Liver (tissue), 8 donors: ENCODE measurements at regions not wholly inside any gene's neighbourhood (a gene's known extent, or its start where the extent isn't known, plus 50 kb on each side); places are given as distances from the start of the nearest gene placed in this dataset.

Experiments
- DNase-seq: peaks from one replicate; pipeline ENCODE4 v3.0.0-alpha.2; 2017; ENCODE audit warnings: low spot score
- H3K27ac ChIP-seq, 2 donors: one replicate each; pipeline ENCODE4 v1.7.0; 2013; ENCODE audit warnings: inconsistent platforms in 2 of 2, low read length in 2 of 2, control low read depth in 1 of 2, low read depth in 1 of 2, mild to moderate bottlenecking in 1 of 2
- H3K27me3 ChIP-seq, 4 donors: one replicate each; pipeline versions ENCODE4 v1.6.1 to v1.7.0; 2013; ENCODE audit warnings: low read length in 3 of 4, inconsistent platforms in 1 of 4, mild to moderate bottlenecking in 1 of 4, moderate library complexity in 1 of 4; ENCODE audit not compliant: control insufficient read depth in 4 of 4, insufficient read depth in 4 of 4
- H3K36me3 ChIP-seq, 4 donors: one replicate each; pipeline versions ENCODE4 v1.6.1 to v1.7.0; 2013; ENCODE audit warnings: low read length in 3 of 4, mild to moderate bottlenecking in 3 of 4, low read depth in 1 of 4, moderate library complexity in 1 of 4; ENCODE audit not compliant: control insufficient read depth in 4 of 4, insufficient read depth in 3 of 4
- H3K4me1 ChIP-seq, 4 donors: one replicate each; pipeline versions ENCODE4 v1.6.1 to v1.7.0; 2013; ENCODE audit warnings: low read length in 3 of 4, mild to moderate bottlenecking in 3 of 4, moderate library complexity in 1 of 4; ENCODE audit not compliant: control insufficient read depth in 4 of 4, insufficient read depth in 4 of 4
- H3K4me3 ChIP-seq, 3 donors: one replicate each; pipeline versions ENCODE4 v1.6.1 to v1.7.0; 2013; ENCODE audit warnings: low read length in 3 of 3, control low read depth in 1 of 3, low read depth in 1 of 3, mild to moderate bottlenecking in 1 of 3
- H3K9ac ChIP-seq, 2 donors: one replicate each; pipeline ENCODE4 v1.7.0; 2013; ENCODE audit warnings: low read length in 2 of 2, mild to moderate bottlenecking in 2 of 2, moderate library complexity in 2 of 2, control low read depth in 1 of 2, low read depth in 1 of 2
- H3K9me3 ChIP-seq, 4 donors: one replicate each; pipeline versions ENCODE4 v1.6.1 to v1.7.0; 2013; ENCODE audit warnings: low read length in 3 of 4; ENCODE audit not compliant: control insufficient read depth in 4 of 4
- EGR1 ChIP-seq, 2 donors: IDR thresholded peaks; 2 replicates each; pipeline ENCODE4 v1.6.1; 2016 to 2018; ENCODE audit warnings: antibody characterized with exemption in 2 of 2, low read depth in 2 of 2
- FOXA2 ChIP-seq: IDR thresholded peaks from 2 replicates; pipeline ENCODE4 v1.6.1; 2016; ENCODE audit warnings: antibody characterized with exemption
- GABPA ChIP-seq, 2 donors: IDR thresholded peaks in 1 of 2; conservative IDR thresholded peaks in 1 of 2; 2 replicates each; pipeline ENCODE4 v1.6.1; 2016; ENCODE audit warnings: antibody characterized with exemption in 2 of 2, mild to moderate bottlenecking in 1 of 2, moderate library complexity in 1 of 2
- HNF4A ChIP-seq, 2 donors: conservative IDR thresholded peaks; 2 replicates each; pipeline ENCODE4 v1.6.1; 2016; ENCODE audit warnings: antibody characterized with exemption in 2 of 2, mild to moderate bottlenecking in 2 of 2
- HNF4G ChIP-seq: IDR thresholded peaks from 2 replicates; pipeline ENCODE4 v1.6.1; 2016; ENCODE audit warnings: antibody characterized with exemption
- JUND ChIP-seq, 2 donors: IDR thresholded peaks; 2 replicates each; pipeline ENCODE4 v1.6.1; 2016; ENCODE audit warnings: antibody characterized with exemption in 2 of 2
- MAX ChIP-seq: IDR thresholded peaks from 2 replicates; pipeline ENCODE4 v1.6.1; 2016; ENCODE audit warnings: antibody characterized with exemption
- NR2F2 ChIP-seq: IDR thresholded peaks from 2 replicates; pipeline ENCODE4 v1.6.1; 2016; ENCODE audit warnings: antibody characterized with exemption
- RAD21 ChIP-seq, 2 donors: IDR thresholded peaks; 2 replicates each; pipeline ENCODE4 v1.6.1; 2016; ENCODE audit warnings: antibody characterized with exemption in 2 of 2, mild to moderate bottlenecking in 2 of 2
- RXRA ChIP-seq, 2 donors: IDR thresholded peaks; 2 replicates each; pipeline ENCODE4 v1.6.1; 2017 to 2018; ENCODE audit warnings: antibody characterized with exemption in 2 of 2, mild to moderate bottlenecking in 1 of 2
- SP1 ChIP-seq: IDR thresholded peaks from 2 replicates; pipeline ENCODE4 v1.6.1; 2018; ENCODE audit warnings: antibody characterized with exemption, mild to moderate bottlenecking
- TAF1 ChIP-seq: conservative IDR thresholded peaks from 2 replicates; pipeline ENCODE4 v1.6.1; 2016; ENCODE audit warnings: antibody characterized with exemption, mild to moderate bottlenecking
- YY1 ChIP-seq: IDR thresholded peaks from 2 replicates; pipeline ENCODE4 v1.6.1; 2016; ENCODE audit warnings: antibody characterized with exemption, mild to moderate bottlenecking
- ZBTB33 ChIP-seq: IDR thresholded peaks from 2 replicates; pipeline ENCODE4 v1.6.1; 2016; ENCODE audit warnings: antibody characterized with exemption
- WGBS: extraction: QIAGEN DNeasy Blood & Tissue Kit; methylation state at CpG from one replicate; pipeline ENCODE4 v1.1.7; 2013; 5-methylcytosine and 5-hydroxymethylcytosine counted together
- TF ChIP-seq, protein P1 (sequence below): fragments of 150-350 bp; IDR thresholded peaks from 2 replicates; pipeline ENCODE4 v1.5.1; 2017; ENCODE audit warnings: improper control_type of control experiment, low read depth, low read length; ENCODE audit not compliant: missing input control
- TF ChIP-seq, protein P2 (sequence below): IDR thresholded peaks from 2 replicates; pipeline ENCODE4 v1.6.1; 2016; ENCODE audit warnings: antibody characterized with exemption
- donor health status: healthy.
- donor health status: healthy.
- donor health status: healthy.
- donor health status: healthy.
- donor health status: healthy.

DNA sequence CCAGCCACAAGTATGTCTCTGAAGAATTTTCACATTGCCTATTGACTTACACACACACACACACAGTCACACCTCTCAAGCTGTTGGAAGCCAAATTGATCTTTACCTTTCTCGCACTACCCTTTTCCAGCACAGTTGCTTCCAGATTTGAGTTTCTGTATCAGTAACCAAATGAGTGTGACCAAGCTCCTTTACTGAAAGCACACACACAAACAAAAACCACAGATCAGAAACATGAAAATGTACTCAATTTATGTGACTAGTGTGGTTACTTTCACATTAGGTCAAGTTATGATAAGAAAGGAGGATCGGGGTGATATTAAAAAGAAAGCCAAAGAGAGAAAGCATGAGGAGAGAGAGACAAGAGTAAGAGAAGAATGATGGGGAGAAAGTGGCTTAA lies 993.9 kb upstream of the POU3F3 start:
- Histone ChIP-seq H3K27me3 (no peaks in the 10 kb centered on the region), H3K27ac (no peak overlapping the region), H3K36me3 (no peaks in the 10 kb centered on the region), H3K9ac (no peak overlapping the region), H3K4me1 (no peaks in the 10 kb centered on the region), H3K9me3 (no peaks in the 10 kb centered on the region), H3K4me3 (no peak overlapping the region)
- TF ChIP-seq GABPA (IDR thresholded peaks at IDR 0.05 in 1 of 2, conservative IDR thresholded peaks at IDR 0.05 in 1 of 2) (no peak), ZBTB33 (no peak), EGR1 (IDR thresholded peaks at IDR 0.05; ENCODE audit: low read depth in 2 of 2) (no peak), SP1 (no peak), RXRA (IDR thresholded peaks at IDR 0.05) (no peak), YY1 (no peak), FOXA2 (no peak)
- TF ChIP-seq, protein P1, sequence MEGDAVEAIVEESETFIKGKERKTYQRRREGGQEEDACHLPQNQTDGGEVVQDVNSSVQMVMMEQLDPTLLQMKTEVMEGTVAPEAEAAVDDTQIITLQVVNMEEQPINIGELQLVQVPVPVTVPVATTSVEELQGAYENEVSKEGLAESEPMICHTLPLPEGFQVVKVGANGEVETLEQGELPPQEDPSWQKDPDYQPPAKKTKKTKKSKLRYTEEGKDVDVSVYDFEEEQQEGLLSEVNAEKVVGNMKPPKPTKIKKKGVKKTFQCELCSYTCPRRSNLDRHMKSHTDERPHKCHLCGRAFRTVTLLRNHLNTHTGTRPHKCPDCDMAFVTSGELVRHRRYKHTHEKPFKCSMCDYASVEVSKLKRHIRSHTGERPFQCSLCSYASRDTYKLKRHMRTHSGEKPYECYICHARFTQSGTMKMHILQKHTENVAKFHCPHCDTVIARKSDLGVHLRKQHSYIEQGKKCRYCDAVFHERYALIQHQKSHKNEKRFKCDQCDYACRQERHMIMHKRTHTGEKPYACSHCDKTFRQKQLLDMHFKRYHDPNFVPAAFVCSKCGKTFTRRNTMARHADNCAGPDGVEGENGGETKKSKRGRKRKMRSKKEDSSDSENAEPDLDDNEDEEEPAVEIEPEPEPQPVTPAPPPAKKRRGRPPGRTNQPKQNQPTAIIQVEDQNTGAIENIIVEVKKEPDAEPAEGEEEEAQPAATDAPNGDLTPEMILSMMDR = no peak
- TF ChIP-seq, protein P2, sequence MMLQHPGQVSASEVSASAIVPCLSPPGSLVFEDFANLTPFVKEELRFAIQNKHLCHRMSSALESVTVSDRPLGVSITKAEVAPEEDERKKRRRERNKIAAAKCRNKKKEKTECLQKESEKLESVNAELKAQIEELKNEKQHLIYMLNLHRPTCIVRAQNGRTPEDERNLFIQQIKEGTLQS = no peak
- WGBS = 81% methylated on average over 2 of the region's 2 CpGs
- no peak for DNase-seq

DNA sequence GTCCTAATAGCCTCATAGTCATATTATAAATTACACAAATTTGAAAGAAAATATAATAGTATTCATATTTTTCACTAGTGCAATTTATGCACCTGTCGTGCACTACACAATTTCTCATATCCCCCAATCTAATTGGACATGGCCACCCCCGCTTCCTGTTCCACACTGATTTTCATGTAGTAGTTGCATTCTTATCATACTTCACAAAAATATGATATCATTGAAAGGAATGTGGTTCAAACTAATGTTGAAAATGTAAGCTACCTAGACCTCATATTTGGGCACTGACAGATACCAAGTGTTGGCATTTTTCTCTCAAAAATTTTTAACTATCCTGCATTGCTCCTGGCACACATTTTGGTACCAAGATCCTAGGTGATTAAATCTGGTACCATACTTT lies 985.5 kb upstream of the POU3F3 start:
- H3K27me3 ChIP-seq = no peaks in the 10 kb centered on the region
- H3K9ac ChIP-seq = no peak overlapping the region
- no peaks in the 10 kb centered on the region for H3K36me3 ChIP-seq
- no peak for DNase-seq
- TF ChIP-seq HNF4G (no peak), TAF1 (no peak)
- no peak overlapping the region for H3K4me3 ChIP-seq
- no peaks in the 10 kb centered on the region for H3K4me1 ChIP-seq
- H3K27ac ChIP-seq = no peak overlapping the region
- no peaks in the 10 kb centered on the region for H3K9me3 ChIP-seq
- 90% methylated on average over 2 of the region's 2 CpGs for WGBS

GRCh38 chr2:103873716-103874351 lies 980.1 kb upstream of the POU3F3 start:
- Histone ChIP-seq H3K9me3 (no peaks in the 10 kb centered on the region), H3K4me1 (no peaks in the 10 kb centered on the region), H3K4me3 (no peak overlapping the region), H3K27me3 (peaks cover 0 to 2% (median 0%) of the 10 kb centered on the region in 4 donors), H3K27ac (no peak overlapping the region), H3K9ac (no peak overlapping the region), H3K36me3 (no peaks in the 10 kb centered on the region)
- DNase-seq = no peak
- no peak for TF ChIP-seq ZBTB33
- no peak for TF ChIP-seq FOXA2
- TF ChIP-seq GABPA (IDR thresholded peaks at IDR 0.05 in 1 of 2, conservative IDR thresholded peaks at IDR 0.05 in 1 of 2) = no peak
- TF ChIP-seq, protein P2 = no peak
- no peak for TF ChIP-seq JUND (IDR thresholded peaks at IDR 0.05)
- TF ChIP-seq TAF1 = no peak
- TF ChIP-seq MAX = no peak
- TF ChIP-seq HNF4A (conservative IDR thresholded peaks at IDR 0.05) = no peak
- TF ChIP-seq NR2F2 = no peak
- no peak for TF ChIP-seq RAD21 (IDR thresholded peaks at IDR 0.05)
- TF ChIP-seq EGR1 (IDR thresholded peaks at IDR 0.05; ENCODE audit: low read depth in 2 of 2) = no peak
- no peak for TF ChIP-seq RXRA (IDR thresholded peaks at IDR 0.05)
- 69% methylated on average over 10 of the region's 10 CpGs for WGBS
